GM21423 (cell line): ENCODE measurements at regions not wholly inside any gene's neighbourhood (a gene's known extent, or its start where the extent isn't known, plus 50 kb on each side); places are given as distances from the start of the nearest gene placed in this dataset.

Experiments used
- ATAC-seq: cut with Tn5 transposase; IDR thresholded peaks from one replicate; pipeline ENCODE4 v1.9.1; 2021; ENCODE audit warnings: mild to moderate bottlenecking, moderate library complexity; ENCODE audit not compliant: unreplicated experiment

DNA sequence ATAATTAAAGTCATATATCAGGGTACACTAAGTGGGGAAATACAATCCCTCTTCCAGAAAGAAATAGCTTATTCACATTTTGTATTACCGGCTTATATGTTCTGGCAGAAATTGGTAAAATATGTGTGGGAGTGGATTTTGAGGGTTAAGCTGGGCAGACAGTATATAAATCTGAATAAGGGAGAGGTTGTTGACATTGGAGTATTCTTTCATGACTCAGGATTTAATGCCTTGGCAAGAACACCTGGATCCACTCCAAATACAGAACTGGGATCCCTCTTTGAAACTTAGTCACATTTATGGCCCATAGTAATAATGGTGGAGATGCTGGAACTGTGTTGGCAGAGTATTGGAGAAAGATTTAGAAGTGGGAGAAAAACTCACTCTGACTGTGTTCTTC is 54.3 kb upstream of the TET2 start:
- no peak for ATAC-seq

DNA sequence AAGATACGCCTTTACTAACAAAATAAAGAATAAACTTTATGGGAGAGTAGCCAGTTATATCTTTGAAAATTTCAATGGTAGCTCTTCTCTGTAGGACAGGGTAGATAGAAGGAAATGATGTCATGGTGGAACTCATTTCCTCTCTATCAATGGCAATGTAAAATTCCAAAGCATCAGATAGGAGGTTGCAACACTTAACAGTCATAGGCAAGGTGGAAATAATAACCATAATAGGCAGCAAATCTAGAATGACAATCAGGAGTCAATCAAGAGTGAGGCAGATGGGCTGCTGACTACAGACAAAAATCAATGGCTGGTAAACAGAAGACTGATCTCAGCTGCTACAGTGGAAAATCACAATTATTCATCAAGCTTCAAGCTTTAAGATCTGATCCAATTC is 53.9 kb upstream of the TET2 start:
- ATAC-seq, result no peak

DNA sequence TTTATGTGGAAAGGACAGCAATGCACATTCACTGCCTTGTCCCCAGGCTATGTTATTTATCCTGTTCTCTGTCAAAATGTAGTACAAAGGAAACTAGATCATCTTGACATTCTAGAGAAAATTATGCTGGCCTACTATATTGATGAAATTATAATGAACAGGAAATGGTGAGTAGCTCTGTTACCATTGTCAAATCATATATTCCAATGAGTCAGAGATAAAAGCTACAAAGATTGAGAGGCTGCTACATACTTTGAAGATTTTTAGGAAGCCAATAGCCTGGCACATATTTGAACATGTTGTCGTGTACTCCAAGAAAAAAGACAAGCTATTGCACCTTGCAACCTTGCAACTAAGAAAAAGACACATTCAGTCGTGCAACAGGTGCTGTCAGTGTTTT is 52.7 kb upstream of the TET2 start:
- no peak for ATAC-seq
